ENCODE measurements at regions not wholly inside any gene's neighbourhood (a gene's known extent, or its start where the extent isn't known, plus 50 kb on each side); places are given as distances from the start of the nearest gene placed in this dataset.

GRCh38 chr2:120677221-120677620 lies 58.4 kb upstream of the GLI2 start:
- H3K36me3 ChIP-seq: no peaks in the 10 kb centered on the region

GRCh38 chr2:120677696-120678247 lies 57.9 kb upstream of the GLI2 start:
- Histone ChIP-seq H3K27me3 (peaks cover 0 to 74% (median 0%) of the 10 kb centered on the region in 4 donors), H3K4me3 (no peak overlapping the region), H3K9me3 (no peaks in the 10 kb centered on the region), H3K36me3 (no peaks in the 10 kb centered on the region), H3K27ac (no peak overlapping the region), H3K4me1 (peaks cover 0 to 10% (median 0%) of the 10 kb centered on the region in 3 donors)
- no peak for TF ChIP-seq CTCF (IDR thresholded peaks at IDR 0.05)
- TF ChIP-seq POLR2A (IDR thresholded peaks at IDR 0.05): no peak
- 63 to 76% methylated on average over 4 of the region's 4 CpGs for WGBS, 2 donors
- intact Hi-C loops (cut with DNase I): loop anchor here (5.0 kb wide), 1 partner anchor 330 kb away; the partner anchor contains the start of gene INHBB
- DNase-seq: no peak

More at GRCh38 chr2:120677221-120677620, 58.4 kb upstream of the GLI2 start:
- no peak for TF ChIP-seq CTCF (IDR thresholded peaks at IDR 0.05)
- TF ChIP-seq POLR2A (IDR thresholded peaks at IDR 0.05): no peak
- intact Hi-C loops (cut with DNase I): loop anchor here (5.0 kb wide), 1 partner anchor 330 kb away; the partner anchor contains the start of gene INHBB
- H3K4me1 ChIP-seq: peaks cover 0 to 10% (median 0%) of the 10 kb centered on the region in 3 donors
- H3K9me3 ChIP-seq: no peaks in the 10 kb centered on the region
- H3K27ac ChIP-seq: no peak overlapping the region
- no peak for DNase-seq
- H3K27me3 ChIP-seq: peaks cover 0 to 79% (median 0%) of the 10 kb centered on the region in 4 donors
- no peak overlapping the region for H3K4me3 ChIP-seq
- 80 to 85% methylated on average over 10 of the region's 10 CpGs for WGBS, 2 donors

- intact Hi-C loops (cut with DNase I): loop anchor here (5.0 kb wide), 1 partner anchor 331 kb away; the partner anchor contains the start of gene INHBB
- Histone ChIP-seq H3K36me3 (no peaks in the 10 kb centered on the region), H3K9me3 (no peaks in the 10 kb centered on the region), H3K27ac (no peak overlapping the region), H3K4me3 (no peak overlapping the region), H3K4me1 (peaks cover 0 to 10% (median 0%) of the 10 kb centered on the region in 3 donors), H3K27me3 (peaks cover 0 to 73% (median 0%) of the 10 kb centered on the region in 4 donors)
- DNase-seq: no peak
- TF ChIP-seq POLR2A (IDR thresholded peaks at IDR 0.05) (no peak), CTCF (IDR thresholded peaks at IDR 0.05) (no peak)
- WGBS, 2 donors: 56 to 65% methylated on average over 6 of the region's 7 CpGs
These were observed 57.4 kb upstream of the GLI2 start for GRCh38 chr2:120678251-120678650.

GRCh38 chr2:120678926-120679325 lies 56.7 kb upstream of the GLI2 start:
- 53 to 83% methylated on average over 1 to 3 of the region's 7 CpGs for WGBS, 2 donors

More at GRCh38 chr2:120678926-120679325, 56.7 kb upstream of the GLI2 start:
- TF ChIP-seq CTCF (IDR thresholded peaks at IDR 0.05) (no peak), POLR2A (IDR thresholded peaks at IDR 0.05) (no peak)
- Histone ChIP-seq H3K27me3 (peaks cover 0 to 73% (median 0%) of the 10 kb centered on the region in 4 donors), H3K4me1 (peaks cover 0 to 10% (median 0%) of the 10 kb centered on the region in 3 donors), H3K9me3 (no peaks in the 10 kb centered on the region), H3K27ac (no peak overlapping the region), H3K36me3 (no peaks in the 10 kb centered on the region), H3K4me3 (no peak overlapping the region)
- DNase-seq: no peak
- intact Hi-C loops (cut with DNase I): loop anchor here (5.0 kb wide), 1 partner anchor 332 kb away; the partner anchor contains the start of gene INHBB

Data from esophagus squamous epithelium (tissue), 5 donors.